Activated CD4-positive, alpha-beta T cell treated with anti-CD3 and anti-CD28 coated beads for 4 hours (primary cell): ENCODE measurements at regions not wholly inside any gene's neighbourhood (a gene's known extent, or its start where the extent isn't known, plus 50 kb on each side); places are given as distances from the start of the nearest gene placed in this dataset.

Experiments used
- DNase-seq, 2 donors: peaks; one replicate each; pipeline ENCODE4 v3.0.0-alpha.2; 2020

- no peak for DNase-seq
These were observed 472.8 kb downstream of the CDK5RAP2 start for GRCh38 chr9:120107138-120107537.

GRCh38 chr9:120104771-120105170 lies 475.2 kb downstream of the CDK5RAP2 start:
- no peak for DNase-seq

GRCh38 chr9:120100595-120100994 lies 479.4 kb downstream of the CDK5RAP2 start:
- DNase-seq = no peak

- no peak for DNase-seq
These were observed 480.9 kb downstream of the CDK5RAP2 start for GRCh38 chr9:120099065-120099464.

- DNase-seq = no peak
These were observed 481.4 kb downstream of the CDK5RAP2 start for GRCh38 chr9:120098584-120098983.

- no peak for DNase-seq
These were observed 488.8 kb downstream of the CDK5RAP2 start for GRCh38 chr9:120091206-120091605.

GRCh38 chr9:120080849-120081248 lies 499.1 kb downstream of the CDK5RAP2 start:
- DNase-seq = no peak

GRCh38 chr9:120078112-120078511 lies 501.9 kb downstream of the CDK5RAP2 start:
- DNase-seq = no peak

- no peak for DNase-seq
These were observed 508.2 kb downstream of the CDK5RAP2 start for GRCh38 chr9:120071760-120072159.

- DNase-seq = no peak
These were observed 513.7 kb downstream of the CDK5RAP2 start for GRCh38 chr9:120066315-120066714.

- no peak for DNase-seq
These were observed 514.8 kb downstream of the CDK5RAP2 start for GRCh38 chr9:120065151-120065550.

GRCh38 chr9:120045011-120045410 lies 535.0 kb downstream of the CDK5RAP2 start:
- no peak for DNase-seq

- no peak for DNase-seq
These were observed 536.5 kb downstream of the CDK5RAP2 start for GRCh38 chr9:120043448-120043847.

- no peak for DNase-seq
These were observed 539.1 kb downstream of the CDK5RAP2 start for GRCh38 chr9:120040896-120041295.

GRCh38 chr9:120038342-120038741 lies 541.6 kb downstream of the CDK5RAP2 start:
- DNase-seq = no peak

- no peak for DNase-seq
These were observed 547.3 kb downstream of the CDK5RAP2 start for GRCh38 chr9:120032639-120033038.

GRCh38 chr9:120030847-120031246 lies 549.1 kb downstream of the CDK5RAP2 start:
- DNase-seq = no peak

GRCh38 chr9:120018550-120018949 lies 561.4 kb downstream of the CDK5RAP2 start:
- no peak for DNase-seq

- DNase-seq = no peak
These were observed 561.9 kb downstream of the CDK5RAP2 start for GRCh38 chr9:120018037-120018436.

- DNase-seq = no peak
These were observed 563.7 kb downstream of the CDK5RAP2 start for GRCh38 chr9:120016231-120016630.

- no peak for DNase-seq
These were observed 565.2 kb downstream of the CDK5RAP2 start for GRCh38 chr9:120014796-120015195.

- no peak for DNase-seq
These were observed 570.1 kb downstream of the CDK5RAP2 start for GRCh38 chr9:120009856-120010255.

- DNase-seq = no peak
These were observed 578.4 kb downstream of the CDK5RAP2 start for GRCh38 chr9:120001536-120001935.

GRCh38 chr9:119998614-119999013 lies 581.4 kb downstream of the CDK5RAP2 start:
- DNase-seq = no peak

- DNase-seq = no peak
These were observed 588.2 kb downstream of the CDK5RAP2 start for GRCh38 chr9:119991797-119992196.

- DNase-seq = no peak
These were observed 593.3 kb downstream of the CDK5RAP2 start for GRCh38 chr9:119986713-119987112.
